Activated CD4-positive, alpha-beta T cell treated with anti-CD3 and anti-CD28 coated beads, Interleukin-2, amount 50 U/mL, for 16 hours (primary cell): ENCODE measurements at regions not wholly inside any gene's neighbourhood (a gene's known extent, or its start where the extent isn't known, plus 50 kb on each side); places are given as distances from the start of the nearest gene placed in this dataset.

Source experiments
- DNase-seq: peaks from one replicate; pipeline ENCODE4 v3.0.0-alpha.2; 2020

DNA sequence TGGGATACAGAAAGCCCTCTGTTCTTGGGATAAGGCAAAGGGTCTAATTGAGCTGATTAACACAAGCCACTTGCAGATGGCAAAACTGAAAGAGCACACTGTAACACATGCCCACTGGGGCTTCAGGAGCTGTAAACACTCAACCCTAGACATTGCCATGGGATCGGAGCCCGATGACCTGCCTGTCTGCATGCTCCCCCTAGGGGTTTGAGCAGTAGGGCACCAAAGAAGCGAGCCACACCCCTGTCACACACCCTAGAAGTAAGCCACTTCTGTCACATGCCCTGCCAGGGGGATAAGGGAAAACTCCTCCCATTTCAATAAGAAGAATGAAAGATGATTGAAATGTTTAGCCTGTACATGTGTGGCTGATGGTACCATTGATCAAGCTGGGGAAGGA, 81.3 kb upstream of the IRX6 start:
- DNase-seq = no peak

DNA sequence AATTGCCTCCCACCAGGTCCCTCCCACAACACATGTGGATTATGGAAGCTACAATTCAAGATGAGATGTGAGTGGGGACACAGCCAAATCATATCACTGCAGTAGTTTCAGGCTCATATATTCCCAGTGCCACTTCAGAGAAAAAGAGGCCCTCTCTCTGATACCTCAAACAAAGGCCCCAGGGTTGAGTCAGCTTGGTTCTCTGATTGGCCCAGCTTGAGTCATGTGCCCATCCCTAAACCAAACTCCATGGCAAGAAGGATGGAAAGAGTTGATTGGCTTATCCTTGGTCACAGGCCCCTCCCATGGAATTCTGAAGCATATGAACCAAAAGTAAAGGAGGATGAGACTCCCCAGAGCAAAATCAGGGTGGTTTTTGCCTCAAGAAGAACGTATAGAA, 75.9 kb upstream of the IRX6 start:
- DNase-seq = no peak

DNA sequence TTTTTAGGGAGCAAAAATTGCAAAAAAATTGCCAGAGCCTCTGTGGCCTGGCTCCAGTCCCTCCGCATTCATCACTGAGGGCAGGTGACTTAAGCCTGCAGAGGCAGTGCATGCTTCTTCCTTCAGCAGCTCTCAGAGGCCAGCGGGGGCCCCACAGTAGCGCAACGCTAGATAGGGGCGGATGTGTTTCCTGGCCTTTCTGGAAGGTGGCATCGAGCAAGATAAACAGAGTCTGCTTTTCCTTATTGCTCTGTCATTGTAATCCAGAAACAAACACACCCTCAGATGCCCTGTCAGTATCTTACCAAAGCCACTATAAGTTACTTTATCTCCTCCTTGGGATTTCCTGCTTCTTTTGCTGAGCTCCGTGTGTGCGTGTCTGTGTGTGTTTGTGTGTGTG, 75.5 kb upstream of the IRX6 start:
- DNase-seq = no peak

DNA sequence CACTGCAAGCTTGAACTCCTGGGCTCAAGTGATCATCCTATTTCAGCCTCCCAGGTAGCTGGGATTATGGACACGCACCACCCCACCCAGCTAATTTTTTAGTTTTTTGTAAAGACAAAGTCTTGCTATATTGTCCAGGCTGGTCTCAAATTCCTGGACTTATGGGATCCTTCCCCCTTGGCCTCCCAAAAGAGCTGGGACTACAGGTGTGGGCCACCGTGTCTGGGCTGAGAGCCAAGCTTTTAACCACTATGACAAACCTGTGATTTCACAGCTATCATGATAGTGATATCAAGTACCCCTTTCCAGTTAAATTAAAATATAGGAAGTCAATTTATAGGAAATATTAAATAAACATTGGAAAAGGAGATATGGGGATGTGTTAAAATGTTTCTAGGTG, 74.6 kb upstream of the IRX6 start:
- DNase-seq = no peak

DNA sequence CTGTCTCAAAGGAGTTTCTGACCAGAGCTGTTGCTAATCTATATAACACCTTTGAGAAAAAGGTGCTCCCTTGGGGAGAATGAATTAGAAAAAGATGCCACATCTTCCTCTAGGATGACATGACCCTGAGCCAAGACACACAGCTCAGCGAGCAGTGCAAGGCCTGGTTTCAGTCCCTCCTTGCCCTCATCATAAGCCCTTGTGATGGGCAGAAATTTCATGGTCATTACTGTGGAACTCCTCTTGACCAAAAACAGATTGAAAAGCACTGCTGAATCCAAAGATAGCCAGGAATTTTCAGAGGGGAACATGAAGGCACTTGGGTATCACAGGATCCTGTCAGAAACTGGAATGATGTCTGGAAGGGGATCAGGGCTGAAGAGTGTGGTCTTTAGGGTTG, 74.1 kb upstream of the IRX6 start:
- DNase-seq = no peak

DNA sequence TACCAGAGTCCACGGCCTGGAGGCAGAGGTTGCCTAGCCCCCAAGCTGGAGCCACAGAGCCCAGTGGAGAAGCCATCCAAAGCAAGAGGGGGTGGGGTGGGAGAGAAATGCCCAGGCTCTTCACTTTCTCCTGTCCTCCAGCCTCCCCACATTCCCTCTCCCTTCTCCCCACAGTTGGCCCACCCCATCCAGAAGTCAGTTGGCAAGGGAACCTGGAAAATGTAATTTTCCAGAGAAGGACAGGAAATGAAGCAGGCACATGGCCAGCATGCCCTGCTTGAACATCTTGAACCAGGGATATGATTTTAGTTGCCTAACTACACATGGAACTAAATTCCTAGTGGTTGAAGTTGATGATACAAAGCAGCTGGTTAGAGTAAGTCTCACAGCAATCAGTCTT, 73.3 kb upstream of the IRX6 start:
- no peak for DNase-seq

DNA sequence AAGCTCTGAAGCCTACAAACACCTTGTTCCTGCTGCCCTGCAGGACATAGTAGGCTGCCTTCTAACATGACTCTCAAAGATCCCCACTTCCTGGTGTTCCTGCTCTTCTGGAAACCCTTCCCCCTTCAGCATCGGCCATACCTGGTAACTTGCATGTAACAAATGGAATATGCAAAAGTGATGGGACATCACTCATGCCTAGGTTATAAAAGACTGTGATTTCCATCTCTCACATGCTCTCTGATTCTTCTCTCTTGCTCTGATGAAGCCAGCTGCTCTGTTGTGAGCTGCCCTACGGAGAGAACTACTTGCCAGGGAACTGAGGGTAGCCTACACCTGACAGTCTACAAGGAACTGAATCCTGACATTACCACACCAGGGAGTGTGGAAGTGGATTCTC, 72.9 kb upstream of the IRX6 start:
- no peak for DNase-seq

DNA sequence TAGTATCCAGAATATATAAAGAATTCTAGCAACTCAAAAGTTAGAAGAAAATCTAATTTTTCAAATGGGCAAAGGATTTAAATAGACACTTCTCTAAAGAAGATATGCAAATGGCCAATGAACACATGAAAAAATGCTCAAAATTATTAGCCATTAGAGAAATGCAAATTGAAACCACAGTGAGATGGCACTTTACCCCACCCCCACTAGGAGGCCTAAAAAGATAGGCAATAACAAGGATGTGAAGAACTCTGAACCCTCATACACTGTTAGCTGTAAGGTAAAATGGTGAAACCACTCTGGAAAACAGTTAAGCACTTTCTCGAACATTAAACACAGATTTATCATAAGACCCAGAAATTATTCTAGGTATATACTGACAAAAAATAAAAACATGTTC, 71.4 kb upstream of the IRX6 start:
- DNase-seq = no peak

DNA sequence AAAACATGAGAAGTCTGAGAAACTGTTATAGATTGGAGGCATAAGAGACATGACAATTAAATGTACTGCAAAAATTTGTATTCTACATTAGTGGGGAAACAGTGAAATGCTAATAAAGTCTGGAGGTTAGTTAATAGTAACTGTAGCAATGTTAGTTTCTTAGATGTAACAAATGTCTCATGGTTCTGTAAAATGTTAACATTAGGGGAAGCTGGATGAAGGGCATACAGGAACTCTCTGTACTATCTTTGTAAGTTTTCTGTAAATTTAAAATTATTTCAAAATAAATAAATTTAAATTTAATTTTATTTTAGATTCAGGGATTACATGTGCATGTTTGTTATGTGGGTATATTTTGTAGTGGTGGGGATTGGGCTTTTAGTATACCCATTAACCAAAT, 70.0 kb upstream of the IRX6 start:
- DNase-seq = no peak

DNA sequence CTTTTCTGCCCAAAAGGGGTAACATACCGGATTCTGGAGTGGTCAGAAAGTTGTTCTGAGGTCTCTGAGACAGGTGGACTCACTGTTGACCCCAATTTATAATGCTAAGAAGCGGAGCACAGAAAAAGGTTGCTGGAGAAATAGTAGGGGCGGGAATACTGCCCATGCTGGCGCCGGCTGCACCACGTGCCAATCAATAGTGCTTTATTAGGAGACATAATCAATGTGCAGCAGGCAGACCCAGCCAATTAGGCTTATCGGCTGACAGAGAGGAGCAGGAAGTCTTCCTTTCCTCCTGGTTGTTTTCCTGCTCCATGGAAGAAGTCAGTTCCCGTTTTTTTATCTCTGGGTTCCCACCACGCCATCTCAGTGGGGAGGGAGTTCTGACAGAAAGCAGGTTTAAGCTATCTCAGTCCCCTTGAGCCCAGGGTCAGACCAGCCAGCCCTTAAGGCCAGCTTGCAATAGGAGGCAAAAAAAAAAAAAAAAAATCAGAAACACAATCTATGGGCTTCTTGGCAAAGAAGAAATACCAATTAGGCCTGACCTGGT, 68.2 kb upstream of the IRX6 start:
- no peak for DNase-seq

DNA sequence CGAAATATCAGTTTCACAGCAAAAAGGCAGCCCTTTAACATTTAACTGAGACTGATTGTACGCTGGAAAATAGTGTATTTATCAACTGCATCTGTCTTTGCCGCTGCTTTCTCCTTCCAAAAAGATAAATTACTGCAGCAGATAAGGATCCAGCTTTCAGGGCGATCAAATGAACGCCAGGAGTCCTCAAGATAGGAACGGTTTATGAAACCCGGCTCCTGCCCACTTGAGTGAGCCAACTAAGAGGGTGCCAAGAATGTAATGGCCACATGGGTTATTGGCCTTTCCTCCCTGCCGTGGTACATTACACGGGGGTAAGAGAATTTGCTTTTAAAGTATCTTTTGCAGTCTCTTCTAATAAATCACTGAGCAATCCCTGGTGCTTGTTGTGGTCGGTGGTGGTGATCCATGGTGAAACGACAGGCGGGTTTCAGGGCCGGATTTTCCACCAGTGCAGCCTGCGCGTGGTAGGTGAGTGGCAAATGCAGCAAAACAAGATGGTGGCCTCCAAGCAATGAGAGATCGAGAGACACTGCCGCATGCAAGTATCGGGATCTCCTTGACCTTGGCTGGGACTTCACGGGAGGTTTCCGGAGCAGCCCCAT, 67.5 kb upstream of the IRX6 start:
- no peak for DNase-seq

DNA sequence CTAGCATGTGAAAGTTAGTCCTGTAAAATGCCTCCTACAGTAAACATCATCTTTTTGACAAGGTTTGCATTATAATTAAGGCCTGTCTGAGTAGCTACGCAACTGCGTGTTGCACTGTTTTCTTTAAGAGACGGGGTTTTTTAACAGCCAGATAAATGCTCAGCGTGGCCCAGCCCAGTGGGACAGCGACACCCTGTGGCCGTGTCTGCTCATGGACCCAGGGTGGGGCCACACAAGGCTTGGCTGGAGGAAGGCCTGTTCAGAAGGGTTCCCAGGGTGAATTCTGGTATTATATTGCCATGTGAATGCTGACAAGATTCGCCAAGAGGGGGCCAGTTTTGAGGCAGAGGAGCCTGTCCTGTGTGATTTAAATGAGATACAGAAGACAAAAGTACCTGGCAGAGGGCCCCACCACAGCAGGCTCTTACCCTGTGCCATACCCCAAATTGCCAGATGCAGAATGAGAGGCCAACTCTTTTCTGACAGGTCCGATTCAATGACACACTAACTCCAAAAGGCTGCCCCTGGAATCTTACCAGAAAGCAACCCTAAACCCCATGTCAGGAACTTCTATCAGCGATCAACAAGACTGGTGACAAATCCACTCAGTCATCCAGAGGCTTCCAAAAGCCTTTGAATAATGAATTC, 65.9 kb upstream of the IRX6 start:
- DNase-seq = peak; percentile 47

DNA sequence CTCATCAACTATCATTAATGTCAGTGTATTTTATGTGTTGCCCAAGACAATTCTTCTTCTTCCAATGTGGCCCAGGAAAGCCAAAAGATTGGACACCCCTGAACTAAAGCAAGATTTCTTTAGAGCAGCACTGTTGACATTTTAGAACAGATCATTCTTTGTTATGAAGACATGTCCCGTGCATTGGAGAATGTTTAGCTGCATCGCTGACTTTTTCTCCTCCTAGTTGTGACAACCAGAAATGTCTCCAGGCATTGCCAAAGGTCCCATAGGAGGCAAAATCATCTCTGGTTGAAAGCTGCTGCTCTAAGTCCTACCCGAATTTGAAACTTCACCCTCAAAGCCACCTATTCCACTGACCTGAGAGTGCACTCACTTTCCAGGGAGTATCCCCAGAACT, 62.7 kb upstream of the IRX6 start:
- DNase-seq = no peak

DNA sequence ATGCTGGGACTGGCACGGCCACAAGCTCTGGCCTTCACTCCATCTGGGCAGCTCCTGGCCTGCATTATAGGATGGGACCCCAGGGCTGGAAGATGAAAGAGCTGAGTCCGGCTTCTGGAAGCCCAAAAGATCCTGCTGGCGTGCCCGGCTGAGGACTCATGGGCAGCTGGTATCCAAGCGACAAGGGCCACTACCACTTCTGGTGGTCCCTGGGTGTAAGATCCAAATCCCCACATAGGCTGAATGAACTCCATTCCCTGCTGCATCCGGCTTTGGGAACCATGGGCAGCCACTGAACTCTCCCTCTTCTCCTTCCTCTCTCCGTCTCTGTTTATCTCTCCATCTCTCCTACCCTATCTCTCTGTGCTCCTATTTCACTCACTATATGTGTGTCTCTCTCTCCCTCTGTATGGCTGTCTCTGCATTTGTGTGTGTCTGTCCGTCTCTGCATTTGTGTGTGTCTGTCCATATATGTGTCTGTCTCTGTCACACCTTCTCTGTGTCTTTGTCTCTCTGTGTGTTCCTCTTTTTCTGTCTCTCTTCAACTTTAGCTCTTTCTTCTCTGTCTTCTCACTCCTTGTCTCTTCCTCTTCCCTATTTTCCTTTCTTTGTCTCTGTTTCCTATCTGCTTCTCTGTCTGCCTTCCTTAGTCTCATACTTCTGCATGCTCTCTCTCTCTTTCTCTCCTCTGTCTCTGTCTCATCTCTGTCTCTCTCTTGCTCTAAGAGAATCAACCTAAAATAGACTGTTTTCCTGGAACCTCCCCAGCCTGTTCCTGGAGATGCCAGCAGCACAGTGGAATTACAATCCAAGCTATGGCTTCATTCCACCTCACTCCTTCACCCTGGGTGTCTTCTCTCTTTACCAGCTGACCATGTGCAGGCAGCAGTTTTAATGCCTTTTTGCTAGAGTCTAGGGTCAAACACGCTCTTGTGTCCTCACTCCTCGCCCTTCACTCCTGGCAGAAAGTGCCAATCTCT, 60.4 kb upstream of the IRX6 start:
- DNase-seq = no peak

DNA sequence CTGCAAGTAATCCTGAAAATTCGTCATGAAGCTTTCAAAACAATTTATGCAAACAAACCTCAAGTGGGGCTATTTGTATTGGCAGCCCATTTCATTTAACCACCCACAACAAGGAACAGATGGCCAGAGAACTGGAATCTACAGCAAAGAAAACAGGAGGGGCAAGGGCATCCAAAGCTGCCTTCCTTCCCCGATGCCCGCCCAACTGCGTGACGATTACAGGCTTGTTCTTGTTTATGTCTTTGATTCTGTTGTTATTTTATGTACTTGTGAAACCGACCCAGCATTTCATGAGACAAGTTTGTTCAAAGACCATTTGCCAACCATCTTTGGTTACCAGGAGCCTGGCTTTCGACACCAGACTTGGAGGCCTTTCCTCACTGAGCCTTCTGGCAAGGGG, 59.1 kb upstream of the IRX6 start:
- no peak for DNase-seq

DNA sequence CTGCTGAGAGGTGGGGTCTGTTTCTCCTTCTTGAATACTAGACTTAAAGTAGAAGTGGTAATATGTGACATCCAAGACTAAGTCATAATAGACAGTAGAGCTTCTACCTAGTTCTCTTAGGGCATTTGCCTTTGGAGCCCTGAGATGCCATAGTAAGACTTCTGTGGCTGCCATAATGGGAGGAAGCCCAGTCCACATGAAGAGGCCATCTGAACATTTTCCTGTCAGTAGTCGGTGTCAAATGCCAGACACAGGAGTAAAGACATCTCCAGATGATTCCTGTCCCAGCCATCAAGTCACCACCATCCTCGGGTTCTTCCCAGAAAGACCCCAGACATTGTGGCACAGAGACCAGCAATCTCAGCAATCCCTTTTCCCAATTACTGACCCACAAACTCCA, 58.1 kb upstream of the IRX6 start:
- DNase-seq = no peak

DNA sequence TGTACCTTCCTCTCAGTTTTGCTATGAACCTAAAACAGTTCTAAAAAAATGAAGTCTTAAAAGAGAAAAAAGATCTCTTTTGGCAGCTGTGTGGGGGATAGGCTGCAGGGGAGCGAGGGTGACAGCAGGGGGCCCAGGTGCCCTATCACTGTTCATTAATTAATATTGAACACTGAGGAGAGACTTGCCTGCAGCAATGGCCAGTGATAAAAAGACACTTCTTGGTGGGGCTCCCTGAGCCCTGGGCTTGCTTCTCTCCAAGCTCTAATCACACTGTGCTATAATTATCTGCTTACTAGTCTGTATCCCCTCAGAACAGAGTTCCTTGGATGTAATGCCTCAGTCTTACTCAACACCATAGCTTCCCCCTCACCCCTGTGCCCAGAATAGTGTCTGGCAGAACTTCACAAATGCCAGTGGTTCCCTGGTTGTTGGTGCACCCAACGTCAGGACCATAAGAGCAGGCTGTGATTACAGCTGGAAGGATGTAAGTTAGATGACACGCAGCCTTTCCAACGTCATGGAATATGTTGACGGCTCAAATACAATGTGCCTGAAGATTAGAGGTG, 52.0 kb upstream of the IRX6 start:
- no peak for DNase-seq

DNA sequence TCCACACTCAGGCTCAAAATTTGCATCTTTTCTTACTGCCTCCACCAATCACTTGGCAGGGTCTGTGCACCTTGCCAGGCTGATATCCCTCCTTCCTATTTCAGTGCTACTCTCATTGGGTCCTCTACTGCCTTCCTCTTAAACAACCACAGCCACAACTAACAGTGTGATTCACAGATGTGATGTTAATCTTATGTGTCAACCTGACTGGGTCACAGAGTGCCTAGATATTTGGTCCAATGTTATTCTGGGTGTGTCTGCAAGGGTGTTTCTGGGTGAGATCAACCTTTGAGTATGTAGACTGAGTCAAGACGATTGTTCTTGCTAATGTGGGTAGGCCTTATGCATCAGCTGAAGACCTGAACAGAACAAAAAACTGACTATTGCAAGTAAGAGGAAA, 51.3 kb upstream of the IRX6 start:
- DNase-seq = no peak

DNA sequence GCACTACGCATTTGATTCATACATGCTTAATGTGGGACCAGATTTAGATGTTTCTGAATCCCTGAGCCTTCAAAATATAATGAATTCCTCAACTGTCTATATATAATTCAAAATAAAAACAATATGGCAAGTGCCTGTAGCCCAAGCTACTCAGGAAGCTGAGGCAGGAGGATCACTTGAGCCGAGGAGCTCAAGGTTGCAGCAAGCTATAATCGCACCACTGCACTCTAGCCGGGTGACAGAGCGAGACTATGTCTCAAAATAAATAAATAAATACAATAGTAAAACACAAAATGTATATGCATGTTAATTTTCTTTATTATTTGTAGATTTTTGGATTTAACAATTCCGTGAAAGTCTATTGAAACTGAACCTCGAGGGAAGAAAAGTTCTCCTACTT, 50.6 kb upstream of the IRX6 start:
- no peak for DNase-seq

DNA sequence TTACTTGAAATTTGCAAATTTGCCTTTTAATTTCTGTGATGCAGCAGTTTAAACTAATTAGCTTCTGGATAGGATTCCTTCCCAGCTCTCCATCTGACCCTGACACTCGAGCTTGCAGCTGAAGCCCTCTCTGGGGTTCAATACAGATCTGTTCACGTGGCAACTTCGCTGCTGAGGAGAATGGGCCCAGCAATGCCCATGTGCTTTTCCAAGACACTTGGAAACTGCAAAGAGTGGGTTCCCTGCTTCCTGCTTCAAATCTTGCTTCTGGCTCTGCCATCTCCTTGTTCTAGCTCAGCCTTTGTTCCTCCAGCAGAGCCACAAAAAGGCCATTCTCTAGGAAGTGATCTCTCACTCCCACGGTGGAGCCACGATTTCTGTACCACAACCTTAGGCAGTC, 50.0 kb upstream of the IRX6 start:
- DNase-seq = no peak
